ENCODE measurements at regions not wholly inside any gene's neighbourhood (a gene's known extent, or its start where the extent isn't known, plus 50 kb on each side); places are given as distances from the start of the nearest gene placed in this dataset.
A peak's percentile ranks its signal among the peaks of the same experiment; 100 is the strongest.

GRCh38 chr6:81465859-81466258 is 286.6 kb downstream of the TENT5A start:
- TF ChIP-seq POLR2AphosphoS5 (IDR thresholded peaks at IDR 0.05) = no peak
- peak in 1 of 4 experiments; percentile 24 for TF ChIP-seq CTCF (IDR thresholded peaks at IDR 0.05)

Data from prostate gland (tissue), 2 donors.